GM23338 (cell line): ENCODE measurements at regions not wholly inside any gene's neighbourhood (a gene's known extent, or its start where the extent isn't known, plus 50 kb on each side); places are given as distances from the start of the nearest gene placed in this dataset.

Experiments
- CREB1 ChIP-seq: fragments of 250-450 bp; sonication (Bioruptor Pico); IDR thresholded peaks from 2 replicates; pipeline ENCODE4 v1.5.0; 2020; ENCODE audit warnings: low read depth, mild to moderate bottlenecking, moderate library complexity
- EZH2 ChIP-seq: fragments of 200-600 bp; sonication (generic); IDR thresholded peaks from one replicate; pipeline ENCODE4 v1.8.0; 2017; ENCODE audit warnings: antibody characterized with exemption, mild to moderate bottlenecking, low read depth; ENCODE audit not compliant: unreplicated experiment
- EZH2phosphoT487 ChIP-seq: fragments of 200-600 bp; sonication (generic); IDR thresholded peaks from one replicate; pipeline ENCODE4 v1.8.1; 2018; ENCODE audit warnings: antibody characterized with exemption; ENCODE audit not compliant: unreplicated experiment
- JUNB ChIP-seq: IDR thresholded peaks from one replicate; pipeline ENCODE4 v1.6.1; 2016; ENCODE audit warnings: antibody characterized with exemption; ENCODE audit not compliant: unreplicated experiment
- NANOG ChIP-seq: IDR thresholded peaks from 2 replicates; pipeline ENCODE4 v1.6.1; 2016; ENCODE audit warnings: antibody characterized with exemption, borderline replicate concordance
- POLR2AphosphoS5 ChIP-seq: IDR thresholded peaks from 2 replicates; pipeline ENCODE4 v1.6.1; 2016; ENCODE audit warnings: antibody characterized with exemption, low read depth
- STAT1 ChIP-seq: IDR thresholded peaks from one replicate; pipeline ENCODE4 v1.6.1; 2016; ENCODE audit warnings: antibody characterized with exemption; ENCODE audit not compliant: unreplicated experiment
- ZNF114 ChIP-seq: fragments of 250-450 bp; sonication (Bioruptor Pico); IDR thresholded peaks from 2 replicates; pipeline ENCODE4 v1.5.0; 2020; ENCODE audit warnings: mild to moderate bottlenecking, moderate library complexity
- ZNF331 ChIP-seq: fragments of 250-450 bp; sonication (Bioruptor Pico); IDR thresholded peaks from 2 replicates; pipeline ENCODE4 v1.5.0; 2020; ENCODE audit warnings: low read depth, mild to moderate bottlenecking, moderate library complexity
- TF ChIP-seq, protein P1 (sequence below), 2 experiments: fragments of 200-600 bp in 1 of 2; sonication (generic) in 1 of 2; conservative IDR thresholded peaks; 2 replicates each; pipeline versions ENCODE4 v1.5.1 to v1.6.1; 2016 to 2017; ENCODE audit warnings: antibody characterized with exemption in 2 of 2, low read depth in 2 of 2, mild to moderate bottlenecking in 2 of 2, moderate library complexity in 1 of 2
- TF ChIP-seq, protein P2 (sequence below): IDR thresholded peaks from one replicate; pipeline ENCODE4 v1.6.1; 2018; ENCODE audit warnings: antibody characterized with exemption; ENCODE audit not compliant: unreplicated experiment
- TF ChIP-seq, protein P3 (sequence below): IDR thresholded peaks from 2 replicates; pipeline ENCODE4 v1.6.1; 2016; ENCODE audit warnings: antibody characterized with exemption

DNA sequence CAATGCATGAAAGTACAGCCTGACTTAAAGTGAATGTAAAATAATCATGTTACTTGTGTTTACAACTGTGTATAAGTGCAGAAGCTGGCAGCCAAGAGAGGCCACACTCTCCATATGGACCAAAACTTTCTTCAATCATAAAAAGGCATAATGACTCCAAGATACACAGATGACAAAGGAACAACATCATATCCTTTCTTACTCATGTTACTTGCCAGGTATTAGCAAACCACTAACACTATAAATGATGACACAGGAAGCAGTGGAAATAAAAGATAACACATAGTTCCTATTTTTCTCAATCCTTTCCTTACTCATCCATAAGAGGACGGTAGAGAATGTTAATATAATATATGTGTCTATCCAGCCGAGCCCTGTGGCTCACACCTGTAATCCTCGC lies 400.0 kb upstream of the CDH2 start:
- TF ChIP-seq, protein P1, sequence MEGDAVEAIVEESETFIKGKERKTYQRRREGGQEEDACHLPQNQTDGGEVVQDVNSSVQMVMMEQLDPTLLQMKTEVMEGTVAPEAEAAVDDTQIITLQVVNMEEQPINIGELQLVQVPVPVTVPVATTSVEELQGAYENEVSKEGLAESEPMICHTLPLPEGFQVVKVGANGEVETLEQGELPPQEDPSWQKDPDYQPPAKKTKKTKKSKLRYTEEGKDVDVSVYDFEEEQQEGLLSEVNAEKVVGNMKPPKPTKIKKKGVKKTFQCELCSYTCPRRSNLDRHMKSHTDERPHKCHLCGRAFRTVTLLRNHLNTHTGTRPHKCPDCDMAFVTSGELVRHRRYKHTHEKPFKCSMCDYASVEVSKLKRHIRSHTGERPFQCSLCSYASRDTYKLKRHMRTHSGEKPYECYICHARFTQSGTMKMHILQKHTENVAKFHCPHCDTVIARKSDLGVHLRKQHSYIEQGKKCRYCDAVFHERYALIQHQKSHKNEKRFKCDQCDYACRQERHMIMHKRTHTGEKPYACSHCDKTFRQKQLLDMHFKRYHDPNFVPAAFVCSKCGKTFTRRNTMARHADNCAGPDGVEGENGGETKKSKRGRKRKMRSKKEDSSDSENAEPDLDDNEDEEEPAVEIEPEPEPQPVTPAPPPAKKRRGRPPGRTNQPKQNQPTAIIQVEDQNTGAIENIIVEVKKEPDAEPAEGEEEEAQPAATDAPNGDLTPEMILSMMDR (conservative IDR thresholded peaks at IDR 0.05; ENCODE audit: low read depth in 2 of 2): no peak
- TF ChIP-seq EZH2phosphoT487 (no peak), POLR2AphosphoS5 (no peak), CREB1 (CRISPR knock-in tag) (no peak), EZH2 (no peak), JUNB (no peak), ZNF331 (CRISPR knock-in tag) (no peak), ZNF114 (CRISPR knock-in tag) (no peak), NANOG (no peak), STAT1 (no peak)
- TF ChIP-seq, protein P2, sequence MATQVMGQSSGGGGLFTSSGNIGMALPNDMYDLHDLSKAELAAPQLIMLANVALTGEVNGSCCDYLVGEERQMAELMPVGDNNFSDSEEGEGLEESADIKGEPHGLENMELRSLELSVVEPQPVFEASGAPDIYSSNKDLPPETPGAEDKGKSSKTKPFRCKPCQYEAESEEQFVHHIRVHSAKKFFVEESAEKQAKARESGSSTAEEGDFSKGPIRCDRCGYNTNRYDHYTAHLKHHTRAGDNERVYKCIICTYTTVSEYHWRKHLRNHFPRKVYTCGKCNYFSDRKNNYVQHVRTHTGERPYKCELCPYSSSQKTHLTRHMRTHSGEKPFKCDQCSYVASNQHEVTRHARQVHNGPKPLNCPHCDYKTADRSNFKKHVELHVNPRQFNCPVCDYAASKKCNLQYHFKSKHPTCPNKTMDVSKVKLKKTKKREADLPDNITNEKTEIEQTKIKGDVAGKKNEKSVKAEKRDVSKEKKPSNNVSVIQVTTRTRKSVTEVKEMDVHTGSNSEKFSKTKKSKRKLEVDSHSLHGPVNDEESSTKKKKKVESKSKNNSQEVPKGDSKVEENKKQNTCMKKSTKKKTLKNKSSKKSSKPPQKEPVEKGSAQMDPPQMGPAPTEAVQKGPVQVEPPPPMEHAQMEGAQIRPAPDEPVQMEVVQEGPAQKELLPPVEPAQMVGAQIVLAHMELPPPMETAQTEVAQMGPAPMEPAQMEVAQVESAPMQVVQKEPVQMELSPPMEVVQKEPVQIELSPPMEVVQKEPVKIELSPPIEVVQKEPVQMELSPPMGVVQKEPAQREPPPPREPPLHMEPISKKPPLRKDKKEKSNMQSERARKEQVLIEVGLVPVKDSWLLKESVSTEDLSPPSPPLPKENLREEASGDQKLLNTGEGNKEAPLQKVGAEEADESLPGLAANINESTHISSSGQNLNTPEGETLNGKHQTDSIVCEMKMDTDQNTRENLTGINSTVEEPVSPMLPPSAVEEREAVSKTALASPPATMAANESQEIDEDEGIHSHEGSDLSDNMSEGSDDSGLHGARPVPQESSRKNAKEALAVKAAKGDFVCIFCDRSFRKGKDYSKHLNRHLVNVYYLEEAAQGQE: no peak
- TF ChIP-seq, protein P3, sequence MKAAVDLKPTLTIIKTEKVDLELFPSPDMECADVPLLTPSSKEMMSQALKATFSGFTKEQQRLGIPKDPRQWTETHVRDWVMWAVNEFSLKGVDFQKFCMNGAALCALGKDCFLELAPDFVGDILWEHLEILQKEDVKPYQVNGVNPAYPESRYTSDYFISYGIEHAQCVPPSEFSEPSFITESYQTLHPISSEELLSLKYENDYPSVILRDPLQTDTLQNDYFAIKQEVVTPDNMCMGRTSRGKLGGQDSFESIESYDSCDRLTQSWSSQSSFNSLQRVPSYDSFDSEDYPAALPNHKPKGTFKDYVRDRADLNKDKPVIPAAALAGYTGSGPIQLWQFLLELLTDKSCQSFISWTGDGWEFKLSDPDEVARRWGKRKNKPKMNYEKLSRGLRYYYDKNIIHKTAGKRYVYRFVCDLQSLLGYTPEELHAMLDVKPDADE: no peak
